Neural progenitor cell (in vitro differentiated cells): ENCODE measurements at regions not wholly inside any gene's neighbourhood (a gene's known extent, or its start where the extent isn't known, plus 50 kb on each side); places are given as distances from the start of the nearest gene placed in this dataset.

Experiments used
- EZH2 ChIP-seq: fragments of 200-600 bp; sonication (generic); IDR thresholded peaks from 2 replicates; pipeline ENCODE4 v1.6.1; 2017; ENCODE audit warnings: antibody characterized with exemption, mild to moderate bottlenecking, moderate library complexity
- EZH2phosphoT487 ChIP-seq: fragments of 200-600 bp; sonication (generic); IDR thresholded peaks from 2 replicates; pipeline ENCODE4 v1.6.1; 2017; ENCODE audit warnings: antibody characterized with exemption

- TF ChIP-seq EZH2 (no peak), EZH2phosphoT487 (no peak)
Observed at GRCh38 chr6:56734335-56734734, 91.6 kb upstream of the DST start.
